Activated CD4-positive, alpha-beta T cell treated with anti-CD3 and anti-CD28 coated beads for 1 hour (primary cell): ENCODE measurements at regions not wholly inside any gene's neighbourhood (a gene's known extent, or its start where the extent isn't known, plus 50 kb on each side); places are given as distances from the start of the nearest gene placed in this dataset.
"Not testable (repeated sequence)": the region's sequence is repeated elsewhere in the genome, so short reads cannot be mapped to it uniquely, and the experiment has no call there.

ENCODE experiments used
- DNase-seq: peaks from one replicate; pipeline ENCODE4 v3.0.0-alpha.2; 2020

DNA sequence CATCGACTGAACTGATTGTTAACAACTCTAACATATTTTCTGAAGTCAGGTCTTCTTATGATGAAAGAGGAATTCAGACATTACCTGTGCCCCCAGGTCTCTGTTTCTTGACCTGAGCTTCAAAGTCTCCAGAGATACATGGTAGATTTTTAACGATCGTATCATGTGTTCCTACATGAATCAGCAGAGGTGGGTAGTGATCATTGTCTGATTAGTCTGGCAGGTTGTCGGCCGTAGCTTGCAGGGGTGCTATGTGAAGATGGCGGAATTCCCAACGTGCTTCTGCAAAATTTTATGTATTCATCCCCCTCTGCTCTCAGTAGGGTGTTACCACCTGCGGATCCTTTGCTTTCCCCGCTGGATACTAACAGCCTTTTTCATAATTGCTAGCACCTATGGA lies 581.9 kb downstream of the GATA3 start:
- no peak for DNase-seq

DNA sequence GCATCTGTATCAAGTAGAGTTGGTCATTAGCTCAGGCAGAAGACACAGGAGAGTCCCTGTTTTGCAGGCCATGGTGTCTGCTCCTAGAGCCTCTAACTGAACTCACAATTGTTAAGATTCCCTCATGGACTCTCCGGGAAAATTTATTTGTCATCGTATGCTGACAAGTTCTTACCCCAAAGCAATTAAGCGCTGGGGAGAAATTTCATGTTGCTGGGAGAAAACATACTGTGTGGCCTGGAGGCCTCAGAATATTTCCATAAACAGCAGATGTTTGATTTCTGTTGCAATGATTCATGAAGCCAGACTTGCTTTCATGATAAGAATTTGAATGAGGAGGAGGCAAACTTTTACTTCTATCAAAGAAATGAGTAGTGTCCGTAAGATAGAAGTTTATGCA lies 583.2 kb downstream of the GATA3 start:
- DNase-seq: no peak

DNA sequence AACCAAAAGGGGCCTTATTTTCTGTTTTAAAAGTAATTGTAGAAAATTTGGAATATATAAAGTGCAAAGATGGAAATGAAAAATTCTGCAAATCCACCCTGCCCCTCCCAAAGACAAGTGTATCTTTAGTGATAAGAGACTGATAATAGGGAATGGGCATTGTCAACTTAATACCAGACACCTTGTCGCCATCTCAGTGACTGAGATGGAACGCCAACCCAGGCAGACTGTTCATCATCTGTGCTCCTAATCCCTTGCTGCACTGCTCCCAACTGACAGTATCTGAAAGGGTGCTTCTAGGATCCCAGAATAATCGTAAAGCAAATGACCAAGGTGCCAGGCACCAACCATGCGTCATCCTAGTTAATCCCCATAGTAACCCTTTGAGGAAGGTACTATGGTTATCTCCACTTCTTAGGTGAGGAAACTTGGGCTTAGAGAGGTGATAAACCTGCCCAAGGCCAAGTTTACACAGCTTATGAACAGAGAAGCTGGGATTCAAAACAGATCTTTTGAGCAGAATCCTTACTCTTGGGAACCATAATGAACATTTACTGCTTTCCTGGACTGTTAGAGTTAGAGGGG lies 583.7 kb downstream of the GATA3 start:
- no peak for DNase-seq

DNA sequence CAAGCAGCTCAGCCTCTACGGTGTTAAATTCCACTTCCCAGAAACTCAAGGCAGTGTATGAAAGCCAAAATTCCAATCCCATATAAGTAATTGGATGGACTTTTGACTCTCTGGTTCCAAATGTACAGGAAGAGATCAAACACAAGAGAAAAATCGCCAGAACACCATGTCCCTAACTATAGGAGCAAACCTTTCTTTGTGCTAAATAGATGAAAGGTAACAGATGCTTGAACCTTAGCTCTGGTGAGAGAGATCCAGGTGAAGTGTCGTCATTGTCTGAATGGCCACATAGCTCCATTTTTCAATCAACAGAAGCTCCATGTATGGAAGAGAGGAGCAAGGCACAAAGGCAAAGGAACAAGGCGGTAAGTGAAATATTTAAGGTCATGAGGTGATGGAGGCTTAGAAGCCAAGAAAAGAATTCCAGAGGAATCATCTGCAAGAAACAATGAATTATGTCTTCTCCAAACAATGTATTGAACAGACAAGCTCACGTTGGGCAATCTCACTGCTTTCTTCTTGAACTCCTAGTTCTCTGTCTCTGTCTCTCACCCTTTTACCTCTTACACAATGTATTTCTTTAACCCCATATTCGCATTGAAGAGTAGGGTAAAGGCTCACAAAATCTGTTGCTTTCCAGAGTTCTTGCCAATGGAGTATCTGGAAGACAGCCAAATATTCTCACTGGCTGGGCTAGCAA lies 585.1 kb downstream of the GATA3 start:
- no peak for DNase-seq

DNA sequence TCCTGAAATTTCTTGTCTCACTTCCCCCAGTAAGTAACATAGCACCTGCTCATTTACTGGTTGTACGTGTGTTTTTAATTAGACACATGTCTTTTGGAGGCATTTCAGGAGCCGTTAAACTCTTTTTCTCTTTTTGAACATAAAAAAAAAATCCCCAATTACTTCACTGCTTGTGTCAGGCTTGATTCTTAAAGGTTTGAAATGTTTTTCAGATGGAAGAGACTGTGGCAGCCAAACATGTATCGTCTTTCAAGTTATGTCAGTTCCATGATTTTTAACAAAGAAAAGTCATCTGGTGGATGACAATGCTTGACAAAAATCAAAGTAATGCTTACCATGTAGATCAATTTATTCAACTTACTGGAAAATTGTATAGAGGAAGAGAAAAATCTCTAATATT lies 585.8 kb downstream of the GATA3 start:
- DNase-seq: no peak

DNA sequence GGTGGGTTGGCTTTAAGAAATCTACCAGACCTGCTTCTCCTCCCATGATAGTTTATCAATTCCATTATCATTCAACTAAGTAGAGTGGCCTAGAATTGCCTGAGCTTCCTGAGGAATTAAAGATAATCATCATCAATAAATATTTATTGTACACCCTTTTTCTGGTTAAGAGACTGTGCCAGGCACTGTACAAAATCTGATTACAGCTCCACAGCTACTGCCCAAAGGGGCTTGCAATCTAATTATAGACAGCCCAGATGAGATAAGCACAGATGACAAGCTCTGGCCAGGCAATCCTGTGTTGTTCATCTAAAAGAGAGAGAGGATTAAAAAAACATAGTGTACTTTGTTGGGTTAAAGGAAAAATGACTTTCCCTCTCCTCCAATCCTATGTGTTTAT lies 586.4 kb downstream of the GATA3 start:
- no peak for DNase-seq

DNA sequence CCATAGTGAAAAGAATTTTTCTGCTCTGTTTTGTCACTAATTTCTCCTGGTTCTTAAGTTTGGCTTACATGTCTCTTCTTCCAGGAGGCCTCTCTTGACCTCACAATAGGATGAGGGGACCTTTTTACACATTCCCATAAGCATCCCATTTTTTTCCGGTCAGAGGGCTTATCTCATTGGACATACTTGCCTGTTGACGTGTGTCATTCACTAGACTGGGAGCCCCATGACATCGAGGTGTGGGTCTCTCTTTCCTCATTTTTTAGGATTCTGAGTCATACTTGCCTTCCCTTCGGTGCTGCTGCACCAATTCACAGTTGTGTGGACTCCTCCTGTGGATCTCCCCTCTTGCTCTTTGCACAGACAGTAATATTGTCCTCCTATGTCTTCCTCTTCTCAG lies 601.8 kb downstream of the GATA3 start:
- no peak for DNase-seq

DNA sequence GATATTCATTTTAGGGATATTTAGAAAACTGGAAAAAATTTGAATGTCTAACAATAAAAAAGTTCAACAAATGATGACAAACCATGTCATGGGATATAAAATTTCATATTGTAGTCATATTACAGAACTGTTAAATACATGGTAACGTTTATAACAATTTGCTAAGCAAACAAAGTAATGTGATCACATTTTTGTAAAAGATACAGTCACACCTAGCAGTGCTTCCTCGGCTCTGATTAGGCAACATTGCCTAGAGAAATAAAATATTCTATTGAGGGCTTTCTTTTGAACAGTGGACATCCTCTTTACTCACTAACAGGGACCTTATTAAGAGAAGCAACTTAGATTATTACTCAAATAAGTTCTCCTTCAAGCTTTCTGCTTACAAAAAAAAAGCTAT lies 605.5 kb downstream of the GATA3 start:
- DNase-seq: no peak

DNA sequence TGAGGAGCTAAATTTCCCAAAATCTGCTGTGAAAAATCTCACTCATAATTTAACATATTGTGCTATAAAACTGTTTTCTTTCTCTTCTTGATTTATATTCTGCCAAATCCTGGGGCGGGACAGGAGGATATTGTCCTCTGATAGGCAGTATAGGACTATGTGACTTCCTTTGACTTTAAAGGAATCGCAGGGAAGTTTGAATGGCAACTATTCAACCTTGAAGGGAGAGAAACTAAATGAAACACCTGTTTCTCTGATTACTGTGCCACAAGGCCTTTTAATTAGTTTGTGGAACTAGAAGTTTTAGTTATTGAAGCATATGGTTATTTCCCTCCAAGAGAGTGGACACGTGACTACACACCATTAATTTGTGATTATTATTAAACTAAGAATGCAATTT lies 607.4 kb downstream of the GATA3 start:
- no peak for DNase-seq

DNA sequence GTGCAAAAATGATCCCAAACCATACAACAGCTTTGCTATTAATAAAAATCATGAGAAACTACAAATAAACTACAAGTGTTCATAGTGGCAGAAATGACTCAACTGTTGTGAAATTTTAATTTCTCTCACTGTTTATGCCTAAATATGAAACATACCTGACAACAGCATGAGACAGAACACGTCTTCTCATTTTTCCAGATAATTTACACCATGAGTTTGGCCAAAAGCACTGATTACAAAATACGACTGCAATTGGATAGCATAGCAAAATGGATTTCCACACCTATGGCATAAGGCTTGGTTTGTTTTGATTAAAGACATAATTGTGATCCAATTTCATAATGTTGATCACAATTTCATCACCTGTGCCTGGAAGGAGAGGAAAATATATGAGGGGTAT lies 608.6 kb downstream of the GATA3 start:
- no peak for DNase-seq

DNA sequence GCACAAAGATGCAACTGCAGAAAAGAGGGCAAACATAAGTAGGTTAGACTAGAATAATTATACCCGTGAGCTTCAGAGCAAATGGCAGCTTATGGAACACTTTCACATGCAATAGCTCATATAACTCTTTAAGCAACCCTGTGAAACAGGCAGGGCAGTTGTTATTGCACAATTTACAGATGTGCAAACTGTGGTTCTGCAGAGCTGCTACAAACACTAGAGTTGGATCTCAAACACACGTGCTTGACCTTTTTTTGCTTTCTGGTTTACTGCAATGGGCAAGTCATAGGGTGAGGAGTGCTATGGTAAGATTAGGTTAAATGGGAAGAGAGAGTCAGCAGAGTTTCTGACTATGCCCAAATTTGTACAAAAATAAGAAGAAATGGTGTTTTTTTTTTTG lies 610.8 kb downstream of the GATA3 start:
- DNase-seq: no peak

DNA sequence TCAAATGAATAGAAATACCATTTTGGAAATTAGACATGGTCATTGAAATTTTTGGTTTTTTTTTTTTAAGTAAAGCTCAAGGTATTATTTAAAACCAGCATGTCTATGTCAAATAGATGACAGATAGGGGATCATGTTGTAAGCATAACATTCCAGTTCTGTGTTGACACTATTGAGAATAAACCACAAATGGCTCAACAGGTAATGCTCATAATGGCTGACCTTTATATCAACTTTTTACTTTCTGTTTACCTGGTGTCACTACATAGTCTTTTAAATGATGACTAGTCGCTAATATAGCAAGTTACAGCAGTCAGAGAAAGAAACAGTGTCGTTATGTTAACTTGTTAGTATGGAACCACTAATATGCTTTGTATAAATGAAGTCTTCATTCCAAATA lies 616.0 kb downstream of the GATA3 start:
- DNase-seq: no peak

DNA sequence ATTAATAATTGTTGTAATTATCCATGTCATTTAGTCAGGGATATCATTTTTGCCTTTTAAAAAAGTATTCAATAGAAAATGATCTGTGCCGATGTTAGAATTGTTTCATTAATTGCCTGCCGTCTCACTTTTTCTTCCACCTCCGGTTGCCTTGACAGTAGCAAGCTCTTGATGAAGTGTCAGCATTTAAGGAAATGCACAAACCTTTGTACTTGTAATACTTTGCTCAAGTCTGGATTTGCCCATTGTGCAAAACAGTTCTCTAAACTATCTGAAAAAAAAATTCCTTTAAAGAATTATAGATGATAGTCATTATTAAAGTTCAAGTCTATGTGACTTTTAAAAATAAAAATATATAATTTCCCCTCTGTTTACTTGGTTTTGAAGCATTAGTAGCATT lies 619.7 kb downstream of the GATA3 start:
- no peak for DNase-seq

DNA sequence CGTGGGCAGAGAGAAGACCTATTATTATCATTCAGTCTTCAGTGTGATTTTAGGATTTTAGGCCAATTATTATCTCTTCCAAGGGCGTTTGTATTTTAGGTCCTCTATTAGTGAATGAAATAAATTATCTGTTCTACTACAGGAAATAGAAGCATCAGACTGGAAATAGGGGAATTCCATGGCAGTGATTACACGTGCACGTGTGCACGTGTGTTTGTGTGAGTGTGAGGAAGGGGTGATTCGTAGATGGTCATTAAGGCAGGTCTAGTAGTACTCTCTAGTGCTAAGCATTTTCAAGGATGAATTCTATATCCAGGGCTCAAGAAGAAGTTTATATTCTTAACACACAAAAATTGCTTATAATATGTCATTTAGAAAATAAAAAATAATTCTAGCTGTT lies 623.2 kb downstream of the GATA3 start:
- no peak for DNase-seq

DNA sequence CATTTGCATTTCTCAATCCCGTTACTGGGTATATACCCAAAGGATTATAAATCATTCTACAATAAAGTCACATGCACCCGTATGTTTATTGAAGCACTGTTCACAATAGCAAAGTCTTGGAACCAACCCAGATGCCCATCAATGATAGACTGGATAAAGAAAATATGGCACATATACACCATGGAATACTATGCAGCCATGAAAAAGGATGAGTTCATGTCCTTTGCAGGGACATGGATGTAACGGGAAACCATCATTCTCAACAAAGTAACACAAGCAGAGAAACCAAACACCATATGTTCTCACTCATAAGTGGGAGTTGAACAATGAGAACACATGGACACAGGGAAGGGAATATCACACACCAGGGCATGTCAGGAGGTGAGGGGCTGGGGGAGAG lies 630.4 kb downstream of the GATA3 start:
- DNase-seq: not testable (repeated sequence)

DNA sequence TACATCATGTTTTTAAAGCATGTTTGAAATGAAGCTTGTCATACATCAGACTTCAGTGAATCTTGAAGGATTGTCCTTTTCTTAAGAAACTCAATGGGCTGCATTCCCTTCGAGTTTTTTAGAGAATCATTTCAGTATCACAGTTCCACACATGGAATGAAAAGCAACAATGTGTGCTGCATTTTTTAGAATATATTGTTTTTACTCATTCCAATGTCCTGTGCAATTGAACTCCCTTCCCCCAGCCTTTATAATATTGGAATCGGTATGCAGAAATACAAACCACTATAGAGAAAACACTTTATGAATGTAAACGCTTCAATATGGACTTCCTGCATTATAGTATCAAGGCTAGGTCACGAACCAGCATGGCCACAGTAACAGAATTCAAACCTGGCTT lies 634.4 kb downstream of the GATA3 start:
- DNase-seq: no peak

DNA sequence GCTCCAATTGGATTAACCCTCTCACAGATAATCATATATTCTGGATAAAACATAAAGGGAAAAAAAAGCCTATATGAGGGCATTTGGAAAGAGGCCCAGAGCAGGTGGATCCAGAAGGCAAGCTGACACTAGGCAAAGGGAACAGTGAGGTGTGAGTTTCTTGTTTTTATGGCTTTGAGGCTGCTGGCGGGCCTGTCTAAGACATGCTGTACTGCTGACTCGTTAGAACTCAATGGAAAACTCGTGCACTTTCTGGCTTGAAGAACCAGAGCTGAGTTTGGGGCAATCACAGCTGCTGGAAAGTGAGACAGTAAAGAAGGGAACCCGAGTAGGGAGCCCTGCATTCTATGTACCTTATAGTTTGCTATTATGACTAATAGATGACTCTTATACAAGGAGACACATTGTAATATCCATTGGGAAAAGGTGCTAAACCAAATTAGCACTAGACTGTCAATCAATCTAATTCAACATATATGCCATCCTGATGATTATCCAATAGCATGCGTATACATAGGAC lies 637.1 kb downstream of the GATA3 start:
- DNase-seq: no peak

DNA sequence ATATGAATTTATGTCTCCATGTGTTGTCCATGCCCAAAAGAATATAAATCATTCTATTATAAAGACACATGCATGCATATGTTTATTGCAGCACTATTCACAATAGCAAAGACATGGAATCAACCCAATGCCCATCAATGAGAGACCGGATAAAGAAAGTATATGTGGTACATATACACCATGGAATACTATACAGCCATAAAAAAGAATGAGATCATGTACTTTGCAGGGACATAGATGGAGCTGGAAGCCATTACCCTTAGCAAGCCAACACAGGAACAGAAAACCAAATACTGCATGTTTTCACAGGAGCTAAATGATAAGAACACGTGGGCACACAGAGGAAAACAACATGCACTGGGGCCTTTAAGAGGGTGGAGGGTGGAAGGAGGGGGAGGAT lies 639.1 kb downstream of the GATA3 start:
- not testable (repeated sequence) for DNase-seq

DNA sequence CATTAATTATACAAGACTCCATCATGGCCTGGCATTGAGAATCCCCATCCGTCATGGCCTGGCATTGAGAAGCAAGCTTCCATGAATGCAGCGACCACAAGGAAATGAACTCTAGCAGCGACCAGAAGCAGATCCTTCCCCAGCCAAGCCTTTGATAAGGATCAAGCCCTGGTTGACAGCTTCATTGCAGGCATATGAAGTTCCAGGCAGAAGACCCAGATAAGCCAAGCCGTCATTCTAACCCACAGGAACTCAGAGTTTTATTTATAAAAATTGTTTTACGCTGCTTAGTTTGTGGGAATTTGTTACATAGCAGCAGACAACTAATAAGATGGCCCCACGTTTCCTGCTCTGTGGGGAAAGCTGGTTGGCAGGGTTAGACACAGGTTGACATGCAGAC lies 642.3 kb downstream of the GATA3 start:
- no peak for DNase-seq

DNA sequence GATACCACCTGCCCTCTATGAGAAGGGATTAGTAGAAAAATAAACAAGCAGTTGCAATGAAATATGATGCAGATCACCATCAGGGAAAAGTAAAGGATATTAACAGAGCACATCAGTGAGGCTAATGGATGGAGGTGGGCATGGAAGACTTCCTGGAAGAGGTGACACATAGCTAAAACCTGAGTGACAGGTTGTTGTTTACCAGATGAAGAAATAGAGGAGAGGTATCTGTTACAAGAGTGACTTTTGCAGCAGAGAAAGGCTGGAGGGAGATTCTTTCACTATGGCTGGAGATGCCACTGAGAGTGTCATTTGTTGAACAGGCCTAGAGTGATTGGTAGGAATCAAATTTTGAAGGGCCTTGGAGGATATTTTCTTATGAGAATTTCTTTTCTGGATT lies 646.2 kb downstream of the GATA3 start:
- no peak for DNase-seq

DNA sequence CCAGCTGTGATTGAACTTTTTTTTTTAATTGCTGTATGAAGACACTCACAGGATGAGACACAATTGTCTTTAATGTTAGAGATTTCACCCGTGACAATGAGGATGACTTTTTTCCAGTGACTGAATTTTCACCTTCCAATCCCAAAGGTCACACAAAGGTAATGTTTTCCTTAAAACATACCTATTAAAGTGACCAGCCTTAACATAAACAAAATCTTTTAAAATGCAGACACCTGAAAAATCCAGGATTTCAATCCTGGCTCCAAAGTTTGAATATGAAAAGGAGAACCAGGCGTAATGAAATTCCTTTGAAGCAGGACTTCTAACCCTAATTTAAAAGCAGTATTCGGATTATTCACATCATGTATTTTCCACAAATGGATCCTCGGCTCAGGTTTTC lies 647.7 kb downstream of the GATA3 start:
- DNase-seq: no peak

DNA sequence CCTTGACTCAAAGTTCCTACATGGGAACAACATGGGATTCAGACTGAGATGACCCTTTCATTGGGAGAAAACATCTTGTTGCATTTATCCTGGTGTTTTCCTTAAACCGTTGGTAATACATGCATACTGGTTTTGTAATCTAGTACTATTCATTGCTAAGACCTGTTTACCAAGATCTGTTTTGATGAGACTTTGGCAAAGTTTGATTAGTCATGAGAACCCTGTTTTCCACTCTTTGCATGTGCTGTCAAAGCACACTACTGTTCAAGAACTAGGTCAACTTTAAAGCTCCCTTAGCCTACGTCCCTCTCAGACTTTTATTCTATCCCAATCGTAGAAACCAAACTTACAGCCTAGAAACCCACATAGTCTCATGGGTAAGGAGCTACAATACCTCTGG lies 650.9 kb downstream of the GATA3 start:
- DNase-seq: no peak

DNA sequence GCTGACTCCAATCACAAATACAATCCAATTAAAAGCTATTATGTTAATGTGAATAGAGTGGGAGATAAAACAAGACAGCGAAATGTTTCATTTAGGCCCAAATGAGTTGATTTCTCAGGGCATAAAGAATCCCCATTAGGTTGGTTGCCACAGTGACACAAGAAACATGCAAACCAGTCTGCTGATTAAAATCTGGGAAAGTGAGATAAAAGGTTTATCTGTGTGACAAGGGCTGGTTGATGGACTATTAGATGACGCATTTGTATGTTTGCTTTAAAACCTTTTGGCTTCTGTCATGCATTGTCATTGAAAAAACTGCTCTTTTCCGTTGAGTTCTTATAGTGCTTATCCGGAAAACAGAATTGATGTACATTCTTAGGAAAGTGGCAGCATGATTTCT lies 658.2 kb downstream of the GATA3 start:
- no peak for DNase-seq

DNA sequence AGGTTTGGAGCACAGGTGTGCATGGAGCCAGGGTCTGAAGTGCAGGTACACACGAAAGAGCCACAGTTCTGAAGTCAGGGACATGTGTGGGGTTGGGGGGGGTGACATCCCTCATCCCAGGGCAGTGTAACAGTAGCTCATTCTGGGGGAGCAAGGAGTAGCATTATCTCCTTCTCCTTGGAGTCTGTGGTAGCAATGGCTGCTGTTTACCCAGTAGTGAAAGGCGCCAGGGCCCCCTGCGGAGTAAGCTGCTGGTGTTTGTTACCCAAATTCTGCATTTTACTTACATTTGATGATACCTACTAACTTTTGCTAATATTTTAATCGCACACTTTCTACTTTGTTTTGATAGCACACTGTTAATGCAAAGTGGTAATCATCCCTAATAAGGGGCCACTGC lies 665.5 kb downstream of the GATA3 start:
- no peak for DNase-seq

DNA sequence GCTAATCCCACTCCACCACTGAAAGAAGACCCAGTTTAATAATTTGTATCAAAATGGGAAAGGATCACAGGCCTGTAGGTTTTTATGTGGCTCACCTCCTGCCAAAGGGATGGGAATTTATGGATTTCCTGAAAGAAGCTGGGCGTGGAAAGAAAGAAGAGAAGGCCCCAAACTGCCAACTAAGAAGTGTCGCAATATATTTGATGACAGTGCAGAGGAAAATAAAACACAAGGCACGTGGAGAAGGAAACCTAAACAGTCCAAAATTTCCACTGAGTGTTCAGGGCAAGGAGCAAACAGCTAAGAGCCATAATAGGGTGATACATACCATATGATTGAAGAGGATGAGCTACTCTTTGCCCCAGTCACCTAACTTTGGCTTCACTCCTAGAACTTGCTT lies 667.2 kb downstream of the GATA3 start:
- no peak for DNase-seq
